Kidney epithelial cell (primary cell): ENCODE measurements at regions not wholly inside any gene's neighbourhood (a gene's known extent, or its start where the extent isn't known, plus 50 kb on each side); places are given as distances from the start of the nearest gene placed in this dataset.

Experiments
- DNase-seq: peaks from one replicate; pipeline ENCODE4 v3.0.0-alpha.2; 2010; ENCODE audit warnings: low read depth
- H3K27me3 ChIP-seq: 2 replicates; pipeline ENCODE4 v1.6.0; 2011; ENCODE audit warnings: low read length; ENCODE audit not compliant: control insufficient read depth, insufficient read depth
- H3K36me3 ChIP-seq: 2 replicates; pipeline ENCODE4 v1.5.1; 2011; ENCODE audit warnings: low read length; ENCODE audit not compliant: control insufficient read depth, insufficient read depth
- H3K4me3 ChIP-seq: 2 replicates; pipeline ENCODE4 v1.5.1; 2011; ENCODE audit warnings: low read depth, mild to moderate bottlenecking, control low read depth, low read length
- CTCF ChIP-seq: IDR thresholded peaks from 2 replicates; pipeline ENCODE4 v1.5.1; 2011; ENCODE audit warnings: mild to moderate bottlenecking, moderate library complexity, low read length, control low read depth, inconsistent platforms; ENCODE audit not compliant: insufficient read depth, poor library complexity, severe bottlenecking

GRCh38 chrX:138006180-138006579 lies 440.3 kb downstream of the ZIC3 start:
- Histone ChIP-seq H3K4me3 (no peak overlapping the region), H3K36me3 (no peaks in the 10 kb centered on the region), H3K27me3 (no peaks in the 10 kb centered on the region)
- no peak for DNase-seq
- TF ChIP-seq CTCF = no peak

DNA sequence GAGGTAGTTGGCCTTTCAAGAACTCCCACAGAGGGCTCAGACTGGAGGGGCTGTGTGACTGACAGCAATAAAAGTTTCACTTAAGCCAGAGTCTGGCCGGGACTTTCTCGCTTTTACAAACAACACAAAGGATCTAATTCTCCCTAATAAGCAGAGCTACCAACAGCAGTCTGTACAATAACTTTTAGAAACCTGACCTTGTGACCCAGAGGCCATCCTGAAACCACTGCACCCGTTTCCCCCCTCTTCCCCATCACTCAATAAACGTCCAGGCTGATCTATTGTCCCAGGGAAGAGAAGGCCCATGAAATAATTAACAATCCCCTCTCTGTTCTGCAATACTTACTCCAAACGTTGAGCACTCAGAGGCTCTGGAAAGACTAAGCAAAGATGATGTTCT lies 442.4 kb downstream of the ZIC3 start:
- TF ChIP-seq CTCF = no peak
- H3K4me3 ChIP-seq = no peak overlapping the region
- no peaks in the 10 kb centered on the region for H3K36me3 ChIP-seq
- DNase-seq = no peak
- no peaks in the 10 kb centered on the region for H3K27me3 ChIP-seq

DNA sequence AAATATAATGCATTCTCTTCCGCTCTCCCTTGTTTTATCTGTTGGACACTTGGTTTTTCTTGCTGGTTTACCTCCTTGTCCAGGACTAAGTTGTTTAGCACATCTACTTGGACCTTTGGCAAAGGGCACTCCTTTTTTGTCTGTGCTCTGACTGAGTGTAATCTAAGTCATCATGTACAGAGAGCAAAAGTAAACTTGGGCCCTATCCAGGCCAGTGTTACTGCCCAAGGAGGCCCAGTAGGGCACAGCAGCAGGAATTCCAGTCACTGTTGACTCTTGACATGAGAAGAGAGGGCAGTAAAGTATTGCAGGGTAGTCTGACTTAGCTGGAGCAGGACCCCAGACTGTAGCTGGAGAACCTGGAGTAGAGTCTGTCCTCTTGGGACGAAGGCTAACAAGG lies 445.5 kb downstream of the ZIC3 start:
- Histone ChIP-seq H3K36me3 (no peaks in the 10 kb centered on the region), H3K27me3 (no peaks in the 10 kb centered on the region), H3K4me3 (no peak overlapping the region)
- no peak for TF ChIP-seq CTCF
- DNase-seq = no peak

DNA sequence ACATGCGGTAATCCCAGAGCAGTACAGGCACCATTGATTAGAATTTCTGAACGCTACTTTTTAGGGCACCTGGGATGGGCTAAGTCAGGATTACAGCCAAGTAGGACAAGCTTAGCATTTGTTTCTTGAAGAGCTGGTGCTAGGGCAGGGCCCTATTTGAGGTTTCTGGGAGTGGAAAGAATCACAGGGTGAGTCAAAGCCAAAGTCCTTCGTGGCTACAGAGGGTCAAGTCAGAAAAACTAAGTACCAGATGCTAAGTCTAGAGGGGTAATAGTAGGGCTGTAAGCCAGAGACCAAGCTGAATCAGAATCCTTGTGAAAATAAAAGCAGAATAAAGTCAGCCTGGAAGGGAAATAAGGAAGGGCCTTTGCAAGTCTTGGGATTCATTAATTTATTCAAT lies 448.6 kb downstream of the ZIC3 start:
- no peaks in the 10 kb centered on the region for H3K36me3 ChIP-seq

GRCh38 chrX:138018145-138018799 lies 452.3 kb downstream of the ZIC3 start:
- Histone ChIP-seq H3K36me3 (no peaks in the 10 kb centered on the region), H3K27me3 (no peaks in the 10 kb centered on the region), H3K4me3 (no peak overlapping the region)
- DNase-seq = no peak
- TF ChIP-seq CTCF = no peak

More for the DNA sequence above, 448.6 kb downstream of the ZIC3 start:
- no peak for DNase-seq
- no peak for TF ChIP-seq CTCF
- H3K27me3 ChIP-seq = no peaks in the 10 kb centered on the region
- H3K4me3 ChIP-seq = no peak overlapping the region

DNA sequence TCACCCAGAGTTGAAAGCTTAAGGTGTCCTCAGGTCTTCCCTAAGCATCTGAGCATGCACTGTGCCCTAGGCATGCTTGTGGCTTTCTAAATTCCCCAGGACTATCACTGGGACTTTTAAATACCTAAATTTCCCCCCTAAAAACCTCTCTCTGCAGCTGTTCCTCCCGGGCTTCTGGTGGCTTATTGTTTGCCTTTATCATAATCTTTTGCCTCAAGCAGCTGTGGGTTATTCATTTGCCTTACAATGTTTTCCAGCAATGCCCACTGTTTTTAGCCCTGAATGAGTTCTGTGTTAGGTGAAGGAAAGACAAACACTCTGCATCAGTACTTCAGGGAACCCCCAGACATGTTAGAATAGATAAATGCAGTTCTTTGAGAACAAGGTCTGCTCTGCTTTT lies 455.0 kb downstream of the ZIC3 start:
- no peaks in the 10 kb centered on the region for H3K36me3 ChIP-seq
- DNase-seq = no peak
- no peak for TF ChIP-seq CTCF
- no peaks in the 10 kb centered on the region for H3K27me3 ChIP-seq
- H3K4me3 ChIP-seq = no peak overlapping the region
